Testis (tissue), 2 donors: ENCODE measurements at regions not wholly inside any gene's neighbourhood (a gene's known extent, or its start where the extent isn't known, plus 50 kb on each side); places are given as distances from the start of the nearest gene placed in this dataset.

Experiments
- POLR2A ChIP-seq: fragments of 450-650 bp; IDR thresholded peaks from one replicate; pipeline ENCODE4 v1.6.1; 2017; ENCODE audit warnings: antibody characterized with exemption, mild to moderate bottlenecking, moderate library complexity
- TF ChIP-seq, protein P1 (sequence below), 3 experiments: fragments of 450-650 bp in 2 of 3; fragments of 200-600 bp in 1 of 3; sonication (generic) in 1 of 3; IDR thresholded peaks; one replicate each; pipeline ENCODE4 v1.5.1; 2016 to 2019; ENCODE audit warnings: antibody characterized with exemption in 3 of 3, mild to moderate bottlenecking in 2 of 3, moderate library complexity in 1 of 3

DNA sequence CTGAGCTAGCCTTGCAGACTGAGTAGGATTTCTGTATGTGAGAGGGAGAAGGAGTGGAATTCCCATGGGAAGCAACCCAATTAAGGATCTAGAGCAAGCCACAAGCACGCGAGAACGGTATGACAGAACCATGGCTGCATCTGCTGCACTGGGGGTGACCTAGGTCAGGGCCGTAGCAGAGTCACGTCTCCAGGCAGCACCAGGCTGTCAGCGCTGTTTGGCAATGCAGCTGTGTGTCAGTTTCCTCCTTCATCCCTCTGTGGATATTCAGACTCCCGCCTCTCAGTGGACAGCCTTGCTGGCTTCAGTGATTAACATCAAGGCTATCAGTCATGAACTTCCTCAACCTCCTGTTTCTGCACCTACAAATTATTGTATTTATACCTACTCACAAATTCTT lies 118.1 kb upstream of the PPP2R5A start:
- TF ChIP-seq, protein P1, sequence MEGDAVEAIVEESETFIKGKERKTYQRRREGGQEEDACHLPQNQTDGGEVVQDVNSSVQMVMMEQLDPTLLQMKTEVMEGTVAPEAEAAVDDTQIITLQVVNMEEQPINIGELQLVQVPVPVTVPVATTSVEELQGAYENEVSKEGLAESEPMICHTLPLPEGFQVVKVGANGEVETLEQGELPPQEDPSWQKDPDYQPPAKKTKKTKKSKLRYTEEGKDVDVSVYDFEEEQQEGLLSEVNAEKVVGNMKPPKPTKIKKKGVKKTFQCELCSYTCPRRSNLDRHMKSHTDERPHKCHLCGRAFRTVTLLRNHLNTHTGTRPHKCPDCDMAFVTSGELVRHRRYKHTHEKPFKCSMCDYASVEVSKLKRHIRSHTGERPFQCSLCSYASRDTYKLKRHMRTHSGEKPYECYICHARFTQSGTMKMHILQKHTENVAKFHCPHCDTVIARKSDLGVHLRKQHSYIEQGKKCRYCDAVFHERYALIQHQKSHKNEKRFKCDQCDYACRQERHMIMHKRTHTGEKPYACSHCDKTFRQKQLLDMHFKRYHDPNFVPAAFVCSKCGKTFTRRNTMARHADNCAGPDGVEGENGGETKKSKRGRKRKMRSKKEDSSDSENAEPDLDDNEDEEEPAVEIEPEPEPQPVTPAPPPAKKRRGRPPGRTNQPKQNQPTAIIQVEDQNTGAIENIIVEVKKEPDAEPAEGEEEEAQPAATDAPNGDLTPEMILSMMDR (IDR thresholded peaks at IDR 0.05), result no peak
- TF ChIP-seq POLR2A, result no peak
